HFFc6 (cell line): ENCODE measurements at regions not wholly inside any gene's neighbourhood (a gene's known extent, or its start where the extent isn't known, plus 50 kb on each side); places are given as distances from the start of the nearest gene placed in this dataset.
"Not testable (repeated sequence)": the region's sequence is repeated elsewhere in the genome, so short reads cannot be mapped to it uniquely, and the experiment has no call there.

ENCODE experiments used
- DNase-seq: peaks from one replicate; pipeline ENCODE4 v3.0.0-alpha.2; 2018
- H3K27ac Mint-ChIP-seq: 2 replicates; pipeline ENCODE4 v1.8.0; 2020; ENCODE audit warnings: mild to moderate bottlenecking, mixed read lengths
- H3K27me3 Mint-ChIP-seq: 2 replicates; pipeline ENCODE4 v1.8.0; 2021; ENCODE audit warnings: mild to moderate bottlenecking, moderate library complexity, mixed read lengths; ENCODE audit not compliant: insufficient read depth
- H3K36me3 Mint-ChIP-seq: 2 replicates; pipeline ENCODE4 v1.8.0; 2021; ENCODE audit warnings: low read depth, mixed read lengths
- H3K4me1 Mint-ChIP-seq: 2 replicates; pipeline ENCODE4 v1.8.0; 2020; ENCODE audit warnings: low read depth, mixed read lengths
- H3K4me3 Mint-ChIP-seq: 2 replicates; pipeline ENCODE4 v1.8.0; 2020; ENCODE audit warnings: mild to moderate bottlenecking, moderate library complexity, mixed read lengths
- H3K9me3 Mint-ChIP-seq: 2 replicates; pipeline ENCODE4 v1.8.0; 2020; ENCODE audit warnings: mild to moderate bottlenecking, mixed read lengths
- TF ChIP-seq, protein P1 (sequence below): fragments of 200-600 bp; sonication (generic); IDR thresholded peaks from 2 replicates; pipeline ENCODE4 v1.5.0; 2021; ENCODE audit warnings: antibody characterized with exemption, mild to moderate bottlenecking

DNA sequence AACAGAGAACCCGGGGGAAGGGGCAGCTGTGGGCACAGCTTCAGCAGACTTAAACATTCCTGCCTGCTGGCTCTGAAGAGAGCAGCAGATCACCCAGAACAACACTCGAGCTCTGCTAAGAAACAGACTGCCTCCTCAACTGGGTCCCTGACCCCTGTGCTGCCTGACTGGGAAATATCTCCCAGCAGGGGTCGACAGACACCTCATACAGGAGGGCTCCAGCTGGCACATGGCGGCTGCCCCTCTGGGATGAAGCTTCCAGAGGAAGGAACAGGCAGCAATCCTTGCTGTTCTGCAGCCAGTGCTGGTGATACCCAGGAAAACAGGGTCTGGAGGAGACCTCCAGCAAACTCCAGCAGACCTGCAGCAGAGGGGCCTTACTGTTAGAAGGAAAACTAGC lies 234.5 kb downstream of the TACR3 start:
- TF ChIP-seq, protein P1, sequence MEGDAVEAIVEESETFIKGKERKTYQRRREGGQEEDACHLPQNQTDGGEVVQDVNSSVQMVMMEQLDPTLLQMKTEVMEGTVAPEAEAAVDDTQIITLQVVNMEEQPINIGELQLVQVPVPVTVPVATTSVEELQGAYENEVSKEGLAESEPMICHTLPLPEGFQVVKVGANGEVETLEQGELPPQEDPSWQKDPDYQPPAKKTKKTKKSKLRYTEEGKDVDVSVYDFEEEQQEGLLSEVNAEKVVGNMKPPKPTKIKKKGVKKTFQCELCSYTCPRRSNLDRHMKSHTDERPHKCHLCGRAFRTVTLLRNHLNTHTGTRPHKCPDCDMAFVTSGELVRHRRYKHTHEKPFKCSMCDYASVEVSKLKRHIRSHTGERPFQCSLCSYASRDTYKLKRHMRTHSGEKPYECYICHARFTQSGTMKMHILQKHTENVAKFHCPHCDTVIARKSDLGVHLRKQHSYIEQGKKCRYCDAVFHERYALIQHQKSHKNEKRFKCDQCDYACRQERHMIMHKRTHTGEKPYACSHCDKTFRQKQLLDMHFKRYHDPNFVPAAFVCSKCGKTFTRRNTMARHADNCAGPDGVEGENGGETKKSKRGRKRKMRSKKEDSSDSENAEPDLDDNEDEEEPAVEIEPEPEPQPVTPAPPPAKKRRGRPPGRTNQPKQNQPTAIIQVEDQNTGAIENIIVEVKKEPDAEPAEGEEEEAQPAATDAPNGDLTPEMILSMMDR: peak; percentile 15; the same call in 1 of the 2 replicates
- H3K4me1 Mint-ChIP-seq, H3K27me3 Mint-ChIP-seq, DNase-seq, H3K36me3 Mint-ChIP-seq, H3K27ac Mint-ChIP-seq, H3K9me3 Mint-ChIP-seq, H3K4me3 Mint-ChIP-seq: not testable (repeated sequence)

DNA sequence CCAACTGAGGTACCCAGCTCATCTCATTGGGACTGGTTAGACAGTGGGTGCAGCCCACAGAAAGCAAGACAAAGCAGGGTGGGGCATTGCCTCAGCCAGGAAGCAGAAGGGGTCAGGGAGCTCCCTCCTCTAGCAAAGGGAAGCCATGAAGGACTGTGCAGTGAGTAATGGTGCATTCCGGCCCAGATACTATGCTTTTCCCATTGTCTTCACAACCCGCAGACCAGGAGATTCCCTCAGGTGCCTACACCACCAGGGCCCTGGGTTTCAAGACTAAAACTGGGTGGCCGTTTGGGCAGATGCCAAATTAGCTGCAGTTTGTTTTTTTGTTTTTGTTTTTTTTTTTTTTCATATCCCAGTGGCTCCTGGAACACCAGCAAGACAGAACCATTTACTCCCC lies 235.3 kb downstream of the TACR3 start:
- TF ChIP-seq, protein P1: no peak
- no peak overlapping the region for H3K27ac Mint-ChIP-seq
- no peaks in the 10 kb centered on the region for H3K36me3 Mint-ChIP-seq
- no peaks in the 10 kb centered on the region for H3K4me1 Mint-ChIP-seq
- H3K27me3 Mint-ChIP-seq: no peaks in the 10 kb centered on the region; the same call in none of the 2 replicates
- no peak overlapping the region for H3K4me3 Mint-ChIP-seq
- DNase-seq: no peak
- no peaks in the 10 kb centered on the region for H3K9me3 Mint-ChIP-seq

DNA sequence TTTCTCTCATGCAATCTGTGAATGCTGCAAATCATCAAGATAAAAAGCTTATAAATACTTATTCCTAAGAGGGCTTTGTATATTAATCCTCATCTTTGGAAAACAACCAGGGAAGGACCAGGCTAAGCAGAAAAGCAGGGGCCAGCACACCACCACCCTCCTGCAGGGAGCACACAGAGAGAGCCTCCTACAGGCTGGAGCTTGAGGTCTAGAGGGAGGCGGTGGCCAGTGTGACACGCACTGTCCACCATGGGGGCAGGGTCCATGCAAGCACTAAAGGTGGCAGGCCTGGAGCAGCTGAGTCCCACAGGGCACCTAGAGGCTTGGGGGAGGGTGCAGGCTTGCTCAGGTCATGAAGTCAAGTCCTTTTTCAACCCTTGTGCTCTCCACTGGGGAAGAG lies 236.9 kb downstream of the TACR3 start:
- Mint-ChIP-seq H3K4me3 (no peak overlapping the region), H3K27me3 (no peaks in the 10 kb centered on the region; the same call in none of the 2 replicates), H3K27ac (no peak overlapping the region), H3K4me1 (no peaks in the 10 kb centered on the region), H3K36me3 (no peaks in the 10 kb centered on the region), H3K9me3 (no peaks in the 10 kb centered on the region)
- DNase-seq: no peak
- TF ChIP-seq, protein P1: no peak

DNA sequence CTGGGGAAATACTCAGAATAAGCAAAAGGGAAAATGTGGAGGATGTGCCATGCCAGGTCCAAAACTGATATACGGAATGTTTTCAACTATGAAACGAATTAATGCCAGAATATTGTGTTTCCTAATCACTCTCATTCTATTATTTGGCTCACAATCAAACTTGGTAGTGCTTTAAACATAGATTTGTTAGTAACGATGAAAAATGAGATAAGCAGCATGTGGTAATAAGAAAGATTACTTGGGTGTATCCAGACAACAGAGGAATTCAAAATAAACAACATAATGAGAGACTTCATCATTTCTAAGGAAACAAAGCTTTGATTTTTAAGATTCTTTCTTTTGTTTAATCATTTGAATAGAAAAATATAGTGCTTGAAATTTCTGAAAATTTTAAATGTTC lies 237.3 kb downstream of the TACR3 start:
- H3K9me3 Mint-ChIP-seq: no peaks in the 10 kb centered on the region
- no peaks in the 10 kb centered on the region for H3K36me3 Mint-ChIP-seq
- H3K4me1 Mint-ChIP-seq: no peaks in the 10 kb centered on the region
- TF ChIP-seq, protein P1: no peak
- no peaks in the 10 kb centered on the region; the same call in none of the 2 replicates for H3K27me3 Mint-ChIP-seq
- no peak for DNase-seq
- no peak overlapping the region for H3K27ac Mint-ChIP-seq
- no peak overlapping the region for H3K4me3 Mint-ChIP-seq

DNA sequence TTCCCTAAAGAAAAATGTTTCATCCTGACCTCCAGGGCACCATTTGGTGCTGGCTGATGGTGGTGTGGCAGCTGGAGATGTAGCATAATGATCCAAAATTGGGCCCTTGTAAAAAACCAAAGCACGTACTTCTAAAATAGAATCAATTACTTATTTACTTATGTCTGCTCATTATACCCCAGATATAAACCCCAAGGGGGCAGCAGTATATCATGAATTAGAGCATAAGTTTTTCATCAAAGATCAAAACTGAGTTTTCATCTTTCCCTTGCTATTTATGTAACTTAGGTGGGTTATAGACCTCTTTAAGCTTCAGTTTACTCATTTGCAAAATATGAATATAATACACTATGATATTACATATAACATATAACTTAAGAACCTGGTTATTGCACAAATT lies 241.1 kb downstream of the TACR3 start:
- Mint-ChIP-seq H3K4me1 (no peaks in the 10 kb centered on the region), H3K27me3 (peaks cover 2% of the 10 kb centered on the region; the same call in 1 of the 2 replicates), H3K9me3 (no peaks in the 10 kb centered on the region), H3K4me3 (no peak overlapping the region), H3K27ac (no peak overlapping the region), H3K36me3 (no peaks in the 10 kb centered on the region)
- TF ChIP-seq, protein P1: peak; percentile 74
- peak; percentile 5 for DNase-seq

DNA sequence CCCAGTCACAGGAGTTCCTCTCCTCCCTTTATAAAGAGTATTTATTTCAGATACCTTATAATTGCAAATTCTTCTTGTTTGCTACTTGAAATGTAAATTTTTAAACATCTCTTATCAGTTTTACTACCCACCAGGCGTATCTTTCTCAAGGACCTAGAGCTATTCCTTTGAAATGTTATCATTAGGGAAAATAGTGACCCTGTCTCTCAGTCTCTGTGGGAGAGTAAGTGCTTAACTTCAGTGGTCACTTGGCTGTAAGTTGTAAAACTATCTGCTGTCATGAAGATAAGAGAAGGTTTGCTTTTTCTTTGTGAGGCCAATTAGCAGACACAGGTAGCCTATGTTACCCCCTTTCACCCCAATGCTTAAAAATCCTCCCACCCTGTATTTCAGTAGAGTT lies 241.6 kb downstream of the TACR3 start:
- TF ChIP-seq, protein P1: no peak
- no peaks in the 10 kb centered on the region for H3K36me3 Mint-ChIP-seq
- no peak overlapping the region for H3K4me3 Mint-ChIP-seq
- no peaks in the 10 kb centered on the region for H3K9me3 Mint-ChIP-seq
- no peaks in the 10 kb centered on the region for H3K4me1 Mint-ChIP-seq
- H3K27ac Mint-ChIP-seq: no peak overlapping the region
- DNase-seq: no peak
- peaks cover 2% of the 10 kb centered on the region; the same call in 1 of the 2 replicates for H3K27me3 Mint-ChIP-seq
